SK-N-SH (cell line): ENCODE measurements at regions not wholly inside any gene's neighbourhood (a gene's known extent, or its start where the extent isn't known, plus 50 kb on each side); places are given as distances from the start of the nearest gene placed in this dataset.

ENCODE experiments used
- CTCF ChIA-PET: fragments of 300-600, 350-600 bp; formaldehyde crosslinking; extraction: SDS; loops from one replicate; lab custom pipeline; 2021; lab: Yijun Ruan, JAX
- POLR2A ChIA-PET: fragments of 350-600 bp; sonication (Branson Sonifier 250); formaldehyde crosslinking; extraction: SDS; loops from one replicate; lab custom pipeline; 2020; ENCODE audit warnings: antibody characterized with exemption, inconsistent platforms; lab: Yijun Ruan, JAX
- DNase-seq: peaks from one replicate; pipeline ENCODE4 v3.0.0; 2012
- H2AFZ ChIP-seq: fragments of 200-600 bp; sonication (generic); 2 replicates; pipeline ENCODE4 v1.8.1; 2016; ENCODE audit warnings: antibody characterized with exemption, mild to moderate bottlenecking, low read depth
- H3F3A ChIP-seq: fragments of 200-600 bp; sonication (generic); replicated peaks from 2 replicates; pipeline ENCODE3; 2016; ENCODE audit warnings: antibody characterized with exemption, mild to moderate bottlenecking; ENCODE audit not compliant: insufficient read depth
- H3K27ac ChIP-seq, 2 experiments: fragments of 200-500 bp in 1 of 2; fragments of 200-600 bp in 1 of 2; sonication (Bioruptor generic) in 1 of 2; sonication (generic), shearing (Covaris generic) in 1 of 2; 2 replicates each; pipeline versions ENCODE4 v1.5.1 to v1.6.1; 2014 to 2016; ENCODE audit warnings: low read depth in 2 of 2, inconsistent platforms in 1 of 2, low read length in 1 of 2, mild to moderate bottlenecking in 1 of 2, mixed read lengths in 1 of 2
- H3K27me3 ChIP-seq: fragments of 200-600 bp; sonication (generic), shearing (Covaris generic); 2 replicates; pipeline ENCODE4 v1.6.1; 2016; ENCODE audit warnings: mixed run types; ENCODE audit not compliant: insufficient read depth
- H3K36me3 ChIP-seq, 2 experiments: fragments of 200-500 bp in 1 of 2; fragments of 200-600 bp in 1 of 2; sonication (Bioruptor generic) in 1 of 2; sonication (generic) in 1 of 2; replicated peaks in 1 of 2; 2 replicates each; pipeline versions ENCODE3 to v1.5.1; 2014 to 2016; ENCODE audit warnings: low read length in 1 of 2, mild to moderate bottlenecking in 1 of 2; ENCODE audit not compliant: insufficient read depth in 2 of 2, control insufficient read depth in 1 of 2
- H3K4me1 ChIP-seq, 2 experiments: fragments of 200-500 bp in 1 of 2; fragments of 200-600 bp in 1 of 2; sonication (Bioruptor generic) in 1 of 2; sonication (generic), shearing (Covaris generic) in 1 of 2; 2 replicates each; pipeline versions ENCODE4 v1.5.1 to v1.6.1; 2014 to 2016; ENCODE audit warnings: low read depth in 1 of 2, low read length in 1 of 2, mixed run types in 1 of 2; ENCODE audit not compliant: insufficient read depth in 2 of 2, control insufficient read depth in 1 of 2
- H3K4me2 ChIP-seq: fragments of 200-600 bp; sonication (generic), shearing (Covaris generic); 2 replicates; pipeline ENCODE4 v1.6.1; 2017; ENCODE audit warnings: mixed run types
- H3K4me3 ChIP-seq, 2 experiments: fragments of 200-500 bp in 1 of 2; fragments of 200-600 bp in 1 of 2; sonication (Bioruptor generic) in 1 of 2; sonication (generic), shearing (Covaris generic) in 1 of 2; 2 replicates each; pipeline versions ENCODE4 v1.5.1 to v1.8.1; 2014 to 2016; ENCODE audit warnings: low read depth in 2 of 2, inconsistent platforms in 1 of 2, low read length in 1 of 2, mild to moderate bottlenecking in 1 of 2, mixed read lengths in 1 of 2, moderate library complexity in 1 of 2
- H3K79me2 ChIP-seq: fragments of 200-600 bp; sonication (generic); 2 replicates; pipeline ENCODE4 v1.8.1; 2017; ENCODE audit warnings: mild to moderate bottlenecking; ENCODE audit not compliant: insufficient read depth
- H3K9ac ChIP-seq: fragments of 200-600 bp; sonication (generic); 2 replicates; pipeline ENCODE4 v1.6.1; 2017; ENCODE audit warnings: mixed run types
- H3K9me2 ChIP-seq: fragments of 200-600 bp; sonication (generic); 2 replicates; pipeline ENCODE4 v1.6.1; 2017; ENCODE audit warnings: mixed run types
- H3K9me3 ChIP-seq: fragments of 200-600 bp; sonication (generic); 2 replicates; pipeline ENCODE4 v1.6.1; 2017; ENCODE audit warnings: mixed run types, mild to moderate bottlenecking, moderate library complexity
- H4K20me1 ChIP-seq: fragments of 200-600 bp; sonication (generic); 2 replicates; pipeline ENCODE4 v1.6.1; 2017; ENCODE audit warnings: mild to moderate bottlenecking, mixed run types; ENCODE audit not compliant: insufficient read depth
- EP300 ChIP-seq, 2 experiments: IDR thresholded peaks; 2 replicates each; pipeline versions ENCODE4 v1.4.0 to v1.6.1; 2012; ENCODE audit warnings: borderline replicate concordance in 1 of 2, low read depth in 1 of 2, low read length in 1 of 2
- FOSL2 ChIP-seq: IDR thresholded peaks from 2 replicates; pipeline ENCODE4 v1.4.0; 2012; ENCODE audit warnings: low read depth, mild to moderate bottlenecking, moderate library complexity, borderline replicate concordance
- FOXJ3 ChIP-seq: sonication (generic); formaldehyde crosslinking; IDR thresholded peaks from 2 replicates; pipeline ENCODE4 v1.5.1; 2020; ENCODE audit warnings: mild to moderate bottlenecking, missing genetic modification reagents
- GABPA ChIP-seq: IDR thresholded peaks from 2 replicates; pipeline ENCODE4 v1.4.0; 2012; ENCODE audit warnings: low read depth, mild to moderate bottlenecking
- GATA2 ChIP-seq: sonication (generic); formaldehyde crosslinking; IDR thresholded peaks from 2 replicates; pipeline ENCODE4 v1.5.0; 2020; ENCODE audit warnings: mild to moderate bottlenecking, missing genetic modification reagents
- JUND ChIP-seq: IDR thresholded peaks from 2 replicates; pipeline ENCODE4 v1.4.0; 2012
- MEF2A ChIP-seq: IDR thresholded peaks from 2 replicates; pipeline ENCODE4 v1.4.0; 2012; ENCODE audit warnings: low read depth, borderline replicate concordance
- MXI1 ChIP-seq: IDR thresholded peaks from 2 replicates; pipeline ENCODE4 v1.6.1; 2012; ENCODE audit warnings: mild to moderate bottlenecking, low read depth, low read length, improper control_type of control experiment
- NFIC ChIP-seq: IDR thresholded peaks from 2 replicates; pipeline ENCODE4 v1.4.0; 2012; ENCODE audit warnings: borderline replicate concordance
- POLR2AphosphoS5 ChIP-seq: IDR thresholded peaks from 2 replicates; pipeline ENCODE4 v1.6.1; 2012; ENCODE audit warnings: low read depth, low read length
- RAD21 ChIP-seq: IDR thresholded peaks from 2 replicates; pipeline ENCODE4 v1.6.1; 2012; ENCODE audit warnings: mild to moderate bottlenecking, low read length
- SMC3 ChIP-seq: IDR thresholded peaks from 2 replicates; pipeline ENCODE4 v1.6.1; 2012; ENCODE audit warnings: low read depth, low read length, improper control_type of control experiment
- TAF1 ChIP-seq: IDR thresholded peaks from 2 replicates; pipeline ENCODE4 v1.6.1; 2012; ENCODE audit warnings: low read depth, mild to moderate bottlenecking, low read length, moderate library complexity, borderline replicate concordance
- TEAD4 ChIP-seq: IDR thresholded peaks from 2 replicates; pipeline ENCODE4 v1.4.0; 2012; ENCODE audit warnings: mild to moderate bottlenecking, borderline replicate concordance; ENCODE audit not compliant: insufficient read depth
- WGBS: methylation state at CpG from one replicate; pipeline ENCODE4 v1.1.6; 2017; ENCODE audit warnings: low lambda C conversion rate; 5-methylcytosine and 5-hydroxymethylcytosine counted together
- TF ChIP-seq, protein P1 (sequence below): IDR thresholded peaks from 2 replicates; pipeline ENCODE4 v1.4.0; 2012; ENCODE audit warnings: low read depth, borderline replicate concordance
- TF ChIP-seq, protein P2 (sequence below): IDR thresholded peaks from 2 replicates; pipeline ENCODE4 v1.4.0; 2012; ENCODE audit warnings: low read depth
- TF ChIP-seq, protein P3 (sequence below): fragments of 200-600 bp; sonication (generic); IDR thresholded peaks from 2 replicates; pipeline ENCODE4 v1.6.1; 2017; ENCODE audit warnings: antibody characterized with exemption, mild to moderate bottlenecking, moderate library complexity
- TF ChIP-seq, protein P4 (sequence below): IDR thresholded peaks from 2 replicates; pipeline ENCODE4 v1.6.1; 2012; ENCODE audit warnings: mild to moderate bottlenecking, low read depth, low read length, moderate library complexity

DNA sequence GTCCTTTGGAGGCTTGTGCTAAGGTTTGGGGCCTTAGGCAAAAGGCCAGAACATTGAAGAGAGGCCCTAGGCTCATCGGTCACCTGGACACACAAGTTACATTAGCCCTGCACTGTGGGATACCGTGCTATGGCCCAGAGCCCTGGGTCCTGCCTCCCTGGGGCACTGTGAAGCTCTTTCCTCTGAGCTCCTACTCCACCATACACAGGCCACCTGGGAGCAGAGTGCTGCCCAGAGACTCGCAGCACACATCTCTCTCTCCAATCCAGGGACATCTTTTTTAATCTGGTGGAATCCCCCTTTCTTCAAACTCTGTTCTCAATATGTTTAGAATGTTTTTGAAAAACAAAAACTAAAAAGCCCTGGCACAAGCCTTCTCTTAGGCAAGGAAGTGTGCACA lies 314.2 kb upstream of the RGS6 start:
- Histone ChIP-seq H3K27ac (peak overlapping the region in 1 of 2 experiments; percentile 56; a peak in 1 of 4 replicates), H3K36me3 (peaks cover 3 to 7% of the 10 kb centered on the region in 2 experiments), H3K27me3 (no peaks in the 10 kb centered on the region), H3K4me3 (no peak overlapping the region), H3K9me3 (no peaks in the 10 kb centered on the region), H4K20me1 (no peaks in the 10 kb centered on the region), H3K4me1 (peaks cover 12 to 22% of the 10 kb centered on the region in 2 experiments; a peak in 3 of 4 replicates), H3F3A (peaks cover 13% of the 10 kb centered on the region), H3K79me2 (peaks cover 42% of the 10 kb centered on the region), H3K4me2 (no peak overlapping the region), H3K9me2 (no peaks in the 10 kb centered on the region), H3K9ac (no peak overlapping the region), H2AFZ (no peak overlapping the region)
- no peak for DNase-seq
- POLR2A ChIA-PET = no interaction called here
- TF ChIP-seq RAD21 (no peak), GATA2 (CRISPR knock-in tag) (no peak), SMC3 (no peak), MXI1 (no peak), EP300 (IDR thresholded peaks at IDR 0.05; ENCODE audit: borderline replicate concordance in 1 of 2, low read depth in 1 of 2, low read length in 1 of 2) (no peak), NFIC (no peak), TAF1 (no peak), POLR2AphosphoS5 (no peak), MEF2A (no peak), FOSL2 (no peak), JUND (no peak), FOXJ3 (CRISPR knock-in tag) (no peak), TEAD4 (no peak), GABPA (no peak)
- TF ChIP-seq, protein P1, sequence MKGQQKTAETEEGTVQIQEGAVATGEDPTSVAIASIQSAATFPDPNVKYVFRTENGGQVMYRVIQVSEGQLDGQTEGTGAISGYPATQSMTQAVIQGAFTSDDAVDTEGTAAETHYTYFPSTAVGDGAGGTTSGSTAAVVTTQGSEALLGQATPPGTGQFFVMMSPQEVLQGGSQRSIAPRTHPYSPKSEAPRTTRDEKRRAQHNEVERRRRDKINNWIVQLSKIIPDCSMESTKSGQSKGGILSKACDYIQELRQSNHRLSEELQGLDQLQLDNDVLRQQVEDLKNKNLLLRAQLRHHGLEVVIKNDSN = no peak
- TF ChIP-seq, protein P2, sequence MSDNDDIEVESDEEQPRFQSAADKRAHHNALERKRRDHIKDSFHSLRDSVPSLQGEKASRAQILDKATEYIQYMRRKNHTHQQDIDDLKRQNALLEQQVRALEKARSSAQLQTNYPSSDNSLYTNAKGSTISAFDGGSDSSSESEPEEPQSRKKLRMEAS = no peak
- TF ChIP-seq, protein P3, sequence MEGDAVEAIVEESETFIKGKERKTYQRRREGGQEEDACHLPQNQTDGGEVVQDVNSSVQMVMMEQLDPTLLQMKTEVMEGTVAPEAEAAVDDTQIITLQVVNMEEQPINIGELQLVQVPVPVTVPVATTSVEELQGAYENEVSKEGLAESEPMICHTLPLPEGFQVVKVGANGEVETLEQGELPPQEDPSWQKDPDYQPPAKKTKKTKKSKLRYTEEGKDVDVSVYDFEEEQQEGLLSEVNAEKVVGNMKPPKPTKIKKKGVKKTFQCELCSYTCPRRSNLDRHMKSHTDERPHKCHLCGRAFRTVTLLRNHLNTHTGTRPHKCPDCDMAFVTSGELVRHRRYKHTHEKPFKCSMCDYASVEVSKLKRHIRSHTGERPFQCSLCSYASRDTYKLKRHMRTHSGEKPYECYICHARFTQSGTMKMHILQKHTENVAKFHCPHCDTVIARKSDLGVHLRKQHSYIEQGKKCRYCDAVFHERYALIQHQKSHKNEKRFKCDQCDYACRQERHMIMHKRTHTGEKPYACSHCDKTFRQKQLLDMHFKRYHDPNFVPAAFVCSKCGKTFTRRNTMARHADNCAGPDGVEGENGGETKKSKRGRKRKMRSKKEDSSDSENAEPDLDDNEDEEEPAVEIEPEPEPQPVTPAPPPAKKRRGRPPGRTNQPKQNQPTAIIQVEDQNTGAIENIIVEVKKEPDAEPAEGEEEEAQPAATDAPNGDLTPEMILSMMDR = no peak
- TF ChIP-seq, protein P4, sequence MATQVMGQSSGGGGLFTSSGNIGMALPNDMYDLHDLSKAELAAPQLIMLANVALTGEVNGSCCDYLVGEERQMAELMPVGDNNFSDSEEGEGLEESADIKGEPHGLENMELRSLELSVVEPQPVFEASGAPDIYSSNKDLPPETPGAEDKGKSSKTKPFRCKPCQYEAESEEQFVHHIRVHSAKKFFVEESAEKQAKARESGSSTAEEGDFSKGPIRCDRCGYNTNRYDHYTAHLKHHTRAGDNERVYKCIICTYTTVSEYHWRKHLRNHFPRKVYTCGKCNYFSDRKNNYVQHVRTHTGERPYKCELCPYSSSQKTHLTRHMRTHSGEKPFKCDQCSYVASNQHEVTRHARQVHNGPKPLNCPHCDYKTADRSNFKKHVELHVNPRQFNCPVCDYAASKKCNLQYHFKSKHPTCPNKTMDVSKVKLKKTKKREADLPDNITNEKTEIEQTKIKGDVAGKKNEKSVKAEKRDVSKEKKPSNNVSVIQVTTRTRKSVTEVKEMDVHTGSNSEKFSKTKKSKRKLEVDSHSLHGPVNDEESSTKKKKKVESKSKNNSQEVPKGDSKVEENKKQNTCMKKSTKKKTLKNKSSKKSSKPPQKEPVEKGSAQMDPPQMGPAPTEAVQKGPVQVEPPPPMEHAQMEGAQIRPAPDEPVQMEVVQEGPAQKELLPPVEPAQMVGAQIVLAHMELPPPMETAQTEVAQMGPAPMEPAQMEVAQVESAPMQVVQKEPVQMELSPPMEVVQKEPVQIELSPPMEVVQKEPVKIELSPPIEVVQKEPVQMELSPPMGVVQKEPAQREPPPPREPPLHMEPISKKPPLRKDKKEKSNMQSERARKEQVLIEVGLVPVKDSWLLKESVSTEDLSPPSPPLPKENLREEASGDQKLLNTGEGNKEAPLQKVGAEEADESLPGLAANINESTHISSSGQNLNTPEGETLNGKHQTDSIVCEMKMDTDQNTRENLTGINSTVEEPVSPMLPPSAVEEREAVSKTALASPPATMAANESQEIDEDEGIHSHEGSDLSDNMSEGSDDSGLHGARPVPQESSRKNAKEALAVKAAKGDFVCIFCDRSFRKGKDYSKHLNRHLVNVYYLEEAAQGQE = no peak
- CTCF ChIA-PET = no interaction called here
- WGBS = 90% methylated on average over 3 of the region's 3 CpGs
